ENCODE measurements at regions not wholly inside any gene's neighbourhood (a gene's known extent, or its start where the extent isn't known, plus 50 kb on each side); places are given as distances from the start of the nearest gene placed in this dataset.
A peak's percentile ranks its signal among the peaks of the same experiment; 100 is the strongest.

DNA sequence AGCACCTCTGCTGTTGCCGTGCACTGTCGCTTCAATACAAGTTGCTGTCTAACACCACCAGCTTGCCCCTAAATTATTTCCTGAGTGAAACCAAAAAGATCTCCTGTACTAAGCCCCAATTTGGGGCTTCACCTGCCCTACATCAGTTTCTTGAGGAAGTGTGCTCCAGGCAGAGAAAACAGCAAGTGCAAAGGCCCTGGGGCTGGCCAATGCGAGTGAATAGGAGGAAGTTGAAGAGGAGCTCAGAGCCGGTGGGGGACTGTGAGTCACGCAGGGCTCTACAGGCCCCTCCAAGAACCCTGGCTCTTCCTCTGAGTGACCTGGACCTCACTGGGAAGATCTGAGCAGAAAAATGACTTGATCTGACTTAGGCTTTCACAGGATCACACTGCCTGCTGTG lies 117.2 kb downstream of the IPO8 start:
- peak in 1 of 2 donors; percentile 58 for DNase-seq (ENCODE audit: low spot score in 2 of 2)
- TF ChIP-seq, protein P1, sequence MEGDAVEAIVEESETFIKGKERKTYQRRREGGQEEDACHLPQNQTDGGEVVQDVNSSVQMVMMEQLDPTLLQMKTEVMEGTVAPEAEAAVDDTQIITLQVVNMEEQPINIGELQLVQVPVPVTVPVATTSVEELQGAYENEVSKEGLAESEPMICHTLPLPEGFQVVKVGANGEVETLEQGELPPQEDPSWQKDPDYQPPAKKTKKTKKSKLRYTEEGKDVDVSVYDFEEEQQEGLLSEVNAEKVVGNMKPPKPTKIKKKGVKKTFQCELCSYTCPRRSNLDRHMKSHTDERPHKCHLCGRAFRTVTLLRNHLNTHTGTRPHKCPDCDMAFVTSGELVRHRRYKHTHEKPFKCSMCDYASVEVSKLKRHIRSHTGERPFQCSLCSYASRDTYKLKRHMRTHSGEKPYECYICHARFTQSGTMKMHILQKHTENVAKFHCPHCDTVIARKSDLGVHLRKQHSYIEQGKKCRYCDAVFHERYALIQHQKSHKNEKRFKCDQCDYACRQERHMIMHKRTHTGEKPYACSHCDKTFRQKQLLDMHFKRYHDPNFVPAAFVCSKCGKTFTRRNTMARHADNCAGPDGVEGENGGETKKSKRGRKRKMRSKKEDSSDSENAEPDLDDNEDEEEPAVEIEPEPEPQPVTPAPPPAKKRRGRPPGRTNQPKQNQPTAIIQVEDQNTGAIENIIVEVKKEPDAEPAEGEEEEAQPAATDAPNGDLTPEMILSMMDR (IDR thresholded peaks at IDR 0.05), result no peak
- no peak for TF ChIP-seq POLR2A (IDR thresholded peaks at IDR 0.05)
- intact Hi-C loops (cut with DNase I; ENCODE audit: low total_unique reads), result no loop called here
- no peak overlapping the region for H3K4me3 ChIP-seq (ENCODE audit: low read depth, poor library complexity, severe bottlenecking)
- WGBS, 2 donors, result 68 to 84% methylated on average over 5 of the region's 5 CpGs

DNA sequence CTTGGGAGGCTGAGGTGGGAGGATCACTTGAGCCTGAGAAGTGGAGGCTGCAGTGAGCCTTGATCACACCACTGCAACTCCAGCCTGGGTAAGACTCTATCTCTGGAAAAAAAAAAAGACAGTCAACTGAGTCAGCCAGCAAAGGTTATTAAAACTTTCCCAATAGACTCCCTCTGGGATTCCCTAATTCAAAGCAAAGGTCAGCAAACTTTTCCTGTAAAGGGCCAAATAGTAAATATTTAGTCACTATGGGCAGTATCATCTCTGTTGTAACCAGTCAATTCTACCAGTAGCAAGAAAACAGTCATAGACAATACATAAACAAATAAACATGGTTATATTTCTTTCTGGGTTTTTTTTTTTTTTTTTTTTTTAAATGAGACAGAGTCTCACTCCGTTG lies 122.5 kb downstream of the IPO8 start:
- DNase-seq (ENCODE audit: low spot score in 2 of 2), result no peak
- TF ChIP-seq, protein P1 (IDR thresholded peaks at IDR 0.05), result no peak
- TF ChIP-seq POLR2A (IDR thresholded peaks at IDR 0.05), result no peak
- intact Hi-C loops (cut with DNase I; ENCODE audit: low total_unique reads), result no loop called here
- H3K4me3 ChIP-seq (ENCODE audit: low read depth, poor library complexity, severe bottlenecking), result no peak overlapping the region
- WGBS, 2 donors, result 42 to 78% methylated on average over 1 of the region's 1 CpG

DNA sequence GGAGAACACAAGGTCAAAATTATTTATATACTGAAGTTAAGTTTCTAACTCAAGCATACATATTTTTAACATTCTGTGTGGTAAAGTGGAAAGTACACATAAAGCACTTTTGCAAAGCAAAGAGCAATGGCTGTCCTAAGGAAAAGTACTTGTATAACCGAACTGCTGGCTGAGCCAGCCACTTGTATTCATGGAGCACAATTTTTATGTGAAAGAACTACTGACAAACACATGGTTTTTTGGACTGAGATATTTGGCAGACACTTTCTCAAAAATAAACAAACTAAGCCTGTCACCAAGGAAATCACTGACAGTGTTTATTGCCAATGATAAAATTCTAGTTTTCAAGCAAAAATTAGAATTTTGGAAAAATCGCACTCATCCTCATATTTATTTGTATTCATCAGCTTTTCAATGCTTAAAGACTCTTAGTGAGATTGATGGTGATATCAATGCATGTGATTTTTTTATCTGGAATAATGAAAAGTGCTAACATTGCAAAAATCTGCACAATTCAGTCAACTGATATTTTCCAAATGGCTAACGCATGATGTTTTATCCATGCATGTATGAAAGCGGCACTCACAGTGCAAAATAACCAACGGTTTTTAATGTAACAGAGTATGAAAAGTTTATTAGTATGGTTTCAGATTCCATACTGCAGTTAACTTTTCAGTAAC lies 125.3 kb downstream of the IPO8 start:
- H3K4me3 ChIP-seq (ENCODE audit: low read depth, poor library complexity, severe bottlenecking), result no peak overlapping the region
- no peak for DNase-seq (ENCODE audit: low spot score in 2 of 2)
- intact Hi-C loops (cut with DNase I; ENCODE audit: low total_unique reads), result no loop called here
- TF ChIP-seq, protein P1 (IDR thresholded peaks at IDR 0.05), result no peak
- TF ChIP-seq POLR2A (IDR thresholded peaks at IDR 0.05), result no peak
- WGBS, 2 donors, result 59 to 71% methylated on average over 5 of the region's 5 CpGs

- intact Hi-C loops (cut with DNase I; ENCODE audit: low total_unique reads), result no loop called here
- WGBS, 2 donors, result 61 to 80% methylated on average over 4 of the region's 4 CpGs
- H3K4me3 ChIP-seq (ENCODE audit: low read depth, poor library complexity, severe bottlenecking), result no peak overlapping the region
- no peak for TF ChIP-seq POLR2A (IDR thresholded peaks at IDR 0.05)
- TF ChIP-seq, protein P1 (IDR thresholded peaks at IDR 0.05), result no peak
- no peak for DNase-seq (ENCODE audit: low spot score in 2 of 2)
Measured at GRCh38 chr12:30569426-30569825, 126.2 kb downstream of the IPO8 start.

DNA sequence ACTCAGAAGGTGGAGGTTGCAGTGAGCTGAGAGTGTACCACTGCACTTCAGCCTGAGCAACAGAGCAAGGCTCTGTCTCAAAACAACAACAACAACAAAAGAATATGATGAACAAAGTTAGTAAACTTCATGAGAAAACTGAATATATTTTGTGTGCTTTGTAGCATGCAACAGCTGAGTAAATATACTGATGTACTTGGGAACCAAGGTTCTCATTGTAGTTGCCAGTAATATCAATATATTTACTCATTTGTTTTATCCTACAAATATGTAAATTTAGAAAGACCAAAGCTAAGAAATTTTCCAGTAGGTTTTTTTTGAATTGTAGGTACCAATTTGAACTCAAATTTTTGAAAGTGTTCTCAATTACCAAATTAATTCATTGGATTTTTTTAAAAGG lies 127.2 kb downstream of the IPO8 start:
- TF ChIP-seq, protein P1 (IDR thresholded peaks at IDR 0.05), result no peak
- TF ChIP-seq POLR2A (IDR thresholded peaks at IDR 0.05), result no peak
- intact Hi-C loops (cut with DNase I; ENCODE audit: low total_unique reads), result no loop called here

GRCh38 chr12:30567082-30567481 lies 128.6 kb downstream of the IPO8 start:
- WGBS, 2 donors, result 91 to 96% methylated on average over 1 of the region's 1 CpG
- no peak for DNase-seq (ENCODE audit: low spot score in 2 of 2)
- intact Hi-C loops (cut with DNase I; ENCODE audit: low total_unique reads), result no loop called here
- no peak overlapping the region for H3K4me3 ChIP-seq (ENCODE audit: low read depth, poor library complexity, severe bottlenecking)
- TF ChIP-seq, protein P1 (IDR thresholded peaks at IDR 0.05), result no peak
- no peak for TF ChIP-seq POLR2A (IDR thresholded peaks at IDR 0.05)

More for the DNA sequence above, 127.2 kb downstream of the IPO8 start:
- H3K4me3 ChIP-seq (ENCODE audit: low read depth, poor library complexity, severe bottlenecking), result no peak overlapping the region
- DNase-seq (ENCODE audit: low spot score in 2 of 2), result no peak
